Fibroblast of villous mesenchyme (primary cell): ENCODE measurements at regions not wholly inside any gene's neighbourhood (a gene's known extent, or its start where the extent isn't known, plus 50 kb on each side); places are given as distances from the start of the nearest gene placed in this dataset.

ENCODE experiments used
- DNase-seq: peaks from one replicate; pipeline ENCODE4 v3.0.0-alpha.2; 2010; ENCODE audit warnings: low read depth
- H3K4me3 ChIP-seq: 2 replicates; pipeline ENCODE4 v1.5.1; 2011; ENCODE audit warnings: low read depth, mild to moderate bottlenecking, low read length
- CTCF ChIP-seq: IDR thresholded peaks from 2 replicates; pipeline ENCODE4 v1.5.1; 2012; ENCODE audit warnings: low read depth, mild to moderate bottlenecking, low read length; ENCODE audit not compliant: insufficient read depth

GRCh38 chr14:29442696-29443095 lies 485.0 kb downstream of the PRKD1 start:
- peak; percentile 42 for DNase-seq
- H3K4me3 ChIP-seq, result no peak overlapping the region
- TF ChIP-seq CTCF, result no peak

DNA sequence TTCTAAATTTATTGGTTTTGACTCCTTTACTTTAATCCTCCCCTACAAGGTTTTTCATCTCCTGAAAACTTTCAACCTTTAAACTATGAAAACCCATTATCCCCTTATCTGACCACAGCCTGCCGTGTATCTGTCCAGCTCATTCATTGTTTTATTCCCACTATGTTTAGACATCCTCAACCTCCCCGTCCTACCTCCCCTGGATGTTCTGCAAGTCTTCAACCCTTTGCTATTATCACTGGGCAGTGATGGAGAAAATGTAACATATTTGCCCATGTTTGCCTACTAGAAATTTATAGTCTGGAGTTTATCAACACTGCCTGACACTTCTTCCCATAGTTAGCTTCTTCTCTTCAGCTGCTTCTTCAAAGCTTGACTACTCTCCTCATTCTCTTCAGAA lies 483.4 kb downstream of the PRKD1 start:
- H3K4me3 ChIP-seq, result no peak overlapping the region
- no peak for DNase-seq
- no peak for TF ChIP-seq CTCF

DNA sequence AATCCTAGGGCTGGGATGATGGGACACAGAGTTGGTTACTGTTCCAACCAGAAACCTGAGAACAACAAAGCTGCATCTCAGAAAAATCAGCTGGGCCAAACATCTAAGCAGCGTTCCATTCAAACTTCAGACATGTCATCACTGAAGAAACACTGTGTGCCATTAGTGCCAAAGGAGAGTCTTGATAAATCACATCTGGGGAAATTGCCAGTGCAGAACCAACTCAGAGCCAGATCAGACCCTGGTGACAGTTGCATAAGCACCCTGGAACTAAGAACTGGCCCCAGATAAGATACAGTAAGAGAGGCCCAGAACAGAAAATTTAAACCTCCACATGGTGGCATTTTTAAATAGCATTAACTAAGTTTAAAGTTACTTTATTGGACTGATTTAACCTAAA lies 482.8 kb downstream of the PRKD1 start:
- TF ChIP-seq CTCF, result no peak
- no peak for DNase-seq
- H3K4me3 ChIP-seq, result no peak overlapping the region

DNA sequence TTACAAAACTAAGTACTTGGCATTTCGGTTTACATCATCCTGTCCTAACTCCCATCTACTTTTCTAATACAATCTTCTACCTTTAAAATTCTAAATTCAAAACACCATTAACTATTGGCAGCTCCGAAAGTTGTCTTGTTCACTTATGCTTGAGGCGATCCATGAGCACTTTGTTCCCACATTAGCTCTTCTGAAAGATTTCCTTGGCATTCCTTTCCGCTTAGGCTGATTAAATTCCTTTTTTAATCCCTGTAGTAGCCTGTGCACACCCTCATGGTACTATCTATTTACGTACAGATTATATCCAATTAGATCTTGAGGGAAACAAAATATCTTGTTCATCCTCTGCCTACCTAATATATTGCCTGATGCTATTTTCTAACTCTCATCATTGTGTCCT lies 480.7 kb downstream of the PRKD1 start:
- DNase-seq, result no peak
- no peak overlapping the region for H3K4me3 ChIP-seq
- TF ChIP-seq CTCF, result no peak

DNA sequence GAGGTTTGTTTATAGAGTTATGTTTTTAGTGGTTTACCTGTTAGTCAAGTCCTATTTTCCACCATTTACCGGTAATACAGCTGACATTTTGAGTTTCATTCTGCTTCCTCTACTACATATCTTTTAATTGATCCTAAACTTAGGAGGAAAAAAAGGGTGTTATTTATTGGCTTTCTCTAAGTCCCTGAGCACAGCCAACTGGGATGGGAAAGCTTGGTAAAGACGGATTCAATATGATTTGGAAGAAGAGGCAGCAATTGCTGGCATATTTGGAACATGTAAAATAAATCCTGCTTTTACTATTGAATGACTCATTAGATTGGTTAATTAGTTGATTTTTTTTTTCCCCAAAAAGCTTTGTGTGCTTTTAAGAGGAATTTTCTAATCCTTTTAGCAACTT lies 475.7 kb downstream of the PRKD1 start:
- DNase-seq, result no peak
- TF ChIP-seq CTCF, result no peak
- no peak overlapping the region for H3K4me3 ChIP-seq

DNA sequence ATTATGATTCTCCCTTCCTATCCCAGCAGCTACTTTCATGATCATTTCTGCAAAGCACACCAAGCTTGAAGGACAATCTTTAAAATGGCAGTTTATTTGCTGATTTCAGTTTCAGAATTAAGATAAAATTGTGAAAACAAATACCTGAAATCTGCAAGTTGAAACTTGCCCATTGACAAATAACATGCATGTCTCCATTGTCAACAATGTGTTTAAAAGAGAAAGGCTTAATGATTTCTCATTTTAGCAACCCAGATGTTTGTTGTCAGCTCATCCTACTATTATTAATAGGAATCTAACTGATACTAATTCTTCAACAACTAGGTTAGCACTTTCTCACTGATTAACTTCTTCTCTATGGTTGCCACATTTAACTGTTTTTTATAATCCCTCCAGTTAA lies 474.6 kb downstream of the PRKD1 start:
- no peak for DNase-seq
- TF ChIP-seq CTCF, result no peak
- H3K4me3 ChIP-seq, result no peak overlapping the region

DNA sequence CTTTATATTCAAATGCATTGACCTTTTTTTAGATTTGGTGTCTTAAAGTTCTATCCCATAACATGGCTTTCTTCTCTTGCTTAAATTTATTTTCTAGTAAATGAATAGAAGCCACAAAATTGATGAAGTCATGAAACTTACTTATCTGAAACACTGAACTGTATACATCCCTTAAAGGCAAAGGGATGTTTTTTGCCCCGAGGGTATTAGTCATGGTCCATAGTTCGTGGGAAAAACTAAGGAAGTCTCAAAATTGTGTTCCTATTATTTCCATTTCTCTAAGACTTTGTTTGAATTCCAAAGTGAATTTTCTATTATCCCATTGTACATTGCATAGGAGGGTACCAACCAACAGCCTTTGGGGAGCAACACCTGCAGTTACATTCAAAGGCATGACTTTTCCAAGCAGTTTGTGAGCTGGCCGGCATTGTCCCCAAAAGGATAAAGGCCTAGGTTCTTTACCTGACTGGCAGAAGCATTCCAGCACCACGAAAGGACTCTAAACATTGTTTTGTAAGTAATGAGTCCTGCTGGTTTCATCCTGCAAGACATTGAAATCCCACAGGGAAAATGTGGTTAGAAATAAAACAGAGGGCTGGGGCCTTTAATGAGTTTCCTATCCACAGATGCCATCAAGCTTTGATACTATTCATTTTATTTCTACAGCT lies 473.5 kb downstream of the PRKD1 start:
- no peak for DNase-seq
- H3K4me3 ChIP-seq, result no peak overlapping the region
- no peak for TF ChIP-seq CTCF
